B cell (primary cell): ENCODE measurements at regions not wholly inside any gene's neighbourhood (a gene's known extent, or its start where the extent isn't known, plus 50 kb on each side); places are given as distances from the start of the nearest gene placed in this dataset.

Experiments used
- ATAC-seq: fragments of 200-7000 bp; cut with Tn5 transposase; one replicate; pipeline ENCODE4 v1.10.0; 2021; ENCODE audit warnings: low read depth, mild to moderate bottlenecking, moderate number of reproducible peaks, moderate library complexity
- CTCF ChIA-PET: fragments of 350-600 bp; sonication (Branson Sonifier 250); formaldehyde crosslinking; loops from one replicate; lab custom pipeline; 2021; ENCODE audit warnings: antibody characterized with exemption, inconsistent platforms; lab: Charles Lee
- POLR2A ChIA-PET: fragments of 350-600 bp; sonication (Branson Sonifier 250); formaldehyde crosslinking; loops from one replicate; lab custom pipeline; 2021; ENCODE audit warnings: antibody characterized with exemption; lab: Charles Lee
- DNase-seq: peaks from one replicate; pipeline ENCODE4 v3.0.0; 2013
- H2AFZ ChIP-seq: 2 replicates; pipeline ENCODE4 v1.6.1; 2012; ENCODE audit warnings: mild to moderate bottlenecking, low read depth, low read length; ENCODE audit not compliant: insufficient read depth, poor library complexity, severe bottlenecking
- H3K27ac ChIP-seq, 2 donors: 1 replicate in 1 of 2; 2 replicates in 1 of 2; pipeline ENCODE4 v1.5.1; 2012 to 2013; ENCODE audit warnings: low read length in 2 of 2, mild to moderate bottlenecking in 2 of 2, moderate library complexity in 1 of 2
- H3K27me3 ChIP-seq, 4 experiments: fragments of 200-600 bp in 1 of 4; sonication (generic) in 1 of 4; replicated peaks in 1 of 4; 1 replicate in 2 of 4; 2 replicates in 2 of 4; pipeline versions ENCODE4 v1.6.1 to v1.7.0; 2013 to 2016; ENCODE audit warnings: low read length in 3 of 4, mild to moderate bottlenecking in 2 of 4, mixed read lengths in 1 of 4, moderate library complexity in 1 of 4; ENCODE audit not compliant: insufficient read depth in 4 of 4, control insufficient read depth in 3 of 4; ENCODE audit errors: control extremely low read depth in 1 of 4
- H3K36me3 ChIP-seq, 2 experiments: replicated peaks in 1 of 2; 1 replicate in 1 of 2; 2 replicates in 1 of 2; pipeline versions ENCODE4 v1.6.1 to v1.7.1; 2013; ENCODE audit warnings: low read length in 1 of 2; ENCODE audit not compliant: insufficient read depth in 2 of 2, control insufficient read depth in 1 of 2; ENCODE audit errors: control extremely low read depth in 1 of 2, extremely low read depth in 1 of 2
- H3K4me1 ChIP-seq, 2 donors: fragments of 200-600 bp in 1 of 2; sonication (generic) in 1 of 2; 1 replicate in 1 of 2; 2 replicates in 1 of 2; pipeline versions ENCODE4 v1.5.1 to v1.6.1; 2013 to 2017; ENCODE audit warnings: low read length in 2 of 2; ENCODE audit not compliant: control insufficient read depth in 2 of 2, insufficient read depth in 2 of 2
- H3K4me2 ChIP-seq: replicated peaks from 2 replicates; pipeline ENCODE3; 2012; ENCODE audit warnings: mild to moderate bottlenecking, low read depth, low read length; ENCODE audit not compliant: poor library complexity, severe bottlenecking
- H3K4me3 ChIP-seq, 5 experiments: fragments of 200-600 bp in 1 of 5; sonication (generic) in 1 of 5; 1 replicate in 3 of 5; 2 replicates in 2 of 5; pipeline versions ENCODE4 v1.5.1 to v1.7.0; 2011 to 2016; ENCODE audit warnings: low read length in 4 of 5, mild to moderate bottlenecking in 4 of 5, low read depth in 2 of 5, control low read depth in 1 of 5, moderate library complexity in 1 of 5; ENCODE audit not compliant: insufficient read depth in 1 of 5; ENCODE audit errors: control extremely low read depth in 1 of 5, extremely low read depth in 1 of 5
- H3K79me2 ChIP-seq: fragments of 200-600 bp; sonication (generic); one replicate; pipeline ENCODE4 v1.6.0; 2016; ENCODE audit warnings: low read length; ENCODE audit not compliant: control insufficient read depth, insufficient read depth
- H3K9ac ChIP-seq: fragments of 200-600 bp; sonication (generic); 2 replicates; pipeline ENCODE4 v1.6.1; 2017; ENCODE audit warnings: mild to moderate bottlenecking, low read length, moderate library complexity
- H3K9me3 ChIP-seq, 3 donors: one replicate each; pipeline versions ENCODE4 v1.6.1 to v1.7.1; 2013; ENCODE audit warnings: low read length in 2 of 3; ENCODE audit not compliant: control insufficient read depth in 2 of 3, insufficient read depth in 1 of 3; ENCODE audit errors: control extremely low read depth in 1 of 3
- H4K20me1 ChIP-seq: 2 replicates; pipeline ENCODE4 v1.6.0; 2012; ENCODE audit warnings: mild to moderate bottlenecking, low read length; ENCODE audit not compliant: insufficient read depth, control insufficient read depth, poor library complexity, severe bottlenecking
- H3K27ac Mint-ChIP-seq: one replicate; pipeline ENCODE4 v1.8.0; 2021; ENCODE audit warnings: mixed read lengths
- H3K27me3 Mint-ChIP-seq: one replicate; pipeline ENCODE4 v1.8.0; 2021; ENCODE audit warnings: mixed read lengths
- H3K4me1 Mint-ChIP-seq: one replicate; pipeline ENCODE4 v1.8.0; 2021; ENCODE audit warnings: mixed read lengths
- H3K4me3 Mint-ChIP-seq: one replicate; pipeline ENCODE4 v1.8.0; 2021; ENCODE audit warnings: mixed read lengths
- H3K9me3 Mint-ChIP-seq: one replicate; pipeline ENCODE4 v1.8.0; 2022; ENCODE audit warnings: mixed read lengths; ENCODE audit not compliant: insufficient read depth
- CTCF ChIP-seq: fragments of 200-600 bp; IDR thresholded peaks from one replicate; pipeline ENCODE4 v1.8.0; 2022; ENCODE audit warnings: antibody characterized with exemption, mild to moderate bottlenecking
- EZH2 ChIP-seq: IDR thresholded peaks from 2 replicates; pipeline ENCODE4 v1.6.1; 2012; ENCODE audit warnings: borderline replicate concordance, low read depth, mild to moderate bottlenecking, moderate library complexity, low read length; ENCODE audit not compliant: insufficient read depth, poor library complexity, severe bottlenecking
- WGBS: methylation state at CpG from one replicate; pipeline ENCODE4 v1.1.5; 2013; ENCODE audit warnings: missing lambda C conversion rate; ENCODE audit not compliant: insufficient coverage; 5-methylcytosine and 5-hydroxymethylcytosine counted together
- intact Hi-C: fragments of 100-400 bp; cut with micrococcal nuclease; formaldehyde crosslinking; loops from one replicate; pipeline ENCODE4 v1.10.0; 2022

- no peaks in the 10 kb centered on the region for H3K4me1 ChIP-seq
- ATAC-seq, result no peak
- no peak overlapping the region for H3K27ac ChIP-seq
- H3K9me3 ChIP-seq, result peaks cover 0 to 4% (median 0%) of the 10 kb centered on the region in 3 donors
- no peak overlapping the region for H3K4me3 ChIP-seq
- H3K9ac ChIP-seq, result no peak overlapping the region
- Mint-ChIP-seq H3K4me3 (no peak overlapping the region), H3K27me3 (peaks cover 39% of the 10 kb centered on the region), H3K27ac (no peak overlapping the region), H3K4me1 (no peaks in the 10 kb centered on the region), H3K9me3 (no peaks in the 10 kb centered on the region)
- intact Hi-C loops, result no loop called here
- no peak overlapping the region for H2AFZ ChIP-seq
- no peaks in the 10 kb centered on the region for H4K20me1 ChIP-seq
- no peaks in the 10 kb centered on the region for H3K36me3 ChIP-seq
- DNase-seq, result no peak
- ChIA-PET POLR2A (no interaction called here), CTCF (no interaction called here)
- WGBS, result 92% methylated on average over 9 of the region's 12 CpGs
- no peak overlapping the region for H3K4me2 ChIP-seq
- no peaks in the 10 kb centered on the region for H3K79me2 ChIP-seq
- TF ChIP-seq EZH2, result no peak
- TF ChIP-seq CTCF, result no peak
- H3K27me3 ChIP-seq, result peaks cover 0 to 20% (median 0%) of the 10 kb centered on the region in 4 experiments
These were observed 227.9 kb downstream of the IRF8 start for GRCh38 chr16:86126891-86127290.

GRCh38 chr16:86127366-86127765 is 228.4 kb downstream of the IRF8 start:
- H3K4me1 Mint-ChIP-seq, result no peaks in the 10 kb centered on the region
- H3K27me3 Mint-ChIP-seq, result peaks cover 35% of the 10 kb centered on the region
- ATAC-seq, result no peak
- no peak for DNase-seq
- H3K27ac Mint-ChIP-seq, result no peak overlapping the region
- peaks cover 0 to 4% (median 0%) of the 10 kb centered on the region in 3 donors for H3K9me3 ChIP-seq
- ChIA-PET CTCF (no interaction called here), POLR2A (no interaction called here)
- peaks cover 0 to 17% (median 0%) of the 10 kb centered on the region in 4 experiments for H3K27me3 ChIP-seq
- TF ChIP-seq EZH2 (no peak), CTCF (no peak)
- H3K4me2 ChIP-seq, result no peak overlapping the region
- H3K36me3 ChIP-seq, result no peaks in the 10 kb centered on the region
- no peak overlapping the region for H3K27ac ChIP-seq
- no peak overlapping the region for H3K9ac ChIP-seq
- no peaks in the 10 kb centered on the region for H3K9me3 Mint-ChIP-seq
- intact Hi-C loops, result no loop called here
- H3K79me2 ChIP-seq, result no peaks in the 10 kb centered on the region
- H3K4me3 ChIP-seq, result no peak overlapping the region
- no peak overlapping the region for H2AFZ ChIP-seq
- WGBS, result 83% methylated on average over 8 of the region's 13 CpGs
- H3K4me1 ChIP-seq, result no peaks in the 10 kb centered on the region
- no peak overlapping the region for H3K4me3 Mint-ChIP-seq
- no peaks in the 10 kb centered on the region for H4K20me1 ChIP-seq
